CD4-positive, alpha-beta T cell treated with Interleukin-17A for 4 hours (primary cell): ENCODE measurements at regions not wholly inside any gene's neighbourhood (a gene's known extent, or its start where the extent isn't known, plus 50 kb on each side); places are given as distances from the start of the nearest gene placed in this dataset.
"Not testable (repeated sequence)": the region's sequence is repeated elsewhere in the genome, so short reads cannot be mapped to it uniquely, and the experiment has no call there.

ENCODE experiments used
- DNase-seq: peaks from one replicate; pipeline ENCODE4 v3.0.0-alpha.2; 2020; ENCODE audit warnings: mixed read lengths

GRCh38 chr3:115204475-115204874 lies 57.4 kb upstream of the ZBTB20 start:
- no peak for DNase-seq

- no peak for DNase-seq
These were observed 61.1 kb upstream of the ZBTB20 start for GRCh38 chr3:115208066-115208750.

- DNase-seq: no peak
These were observed 64.9 kb upstream of the ZBTB20 start for GRCh38 chr3:115211810-115212492.

- DNase-seq: no peak
These were observed 65.5 kb upstream of the ZBTB20 start for GRCh38 chr3:115212615-115213014.

GRCh38 chr3:115213052-115213451 lies 66.0 kb upstream of the ZBTB20 start:
- not testable (repeated sequence) for DNase-seq

GRCh38 chr3:115217292-115217677 lies 70.2 kb upstream of the ZBTB20 start:
- no peak for DNase-seq

- DNase-seq: no peak
These were observed 70.8 kb upstream of the ZBTB20 start for GRCh38 chr3:115217678-115218451.

- DNase-seq: no peak
These were observed 71.8 kb upstream of the ZBTB20 start for GRCh38 chr3:115218859-115219258.

GRCh38 chr3:115224687-115225086 lies 77.6 kb upstream of the ZBTB20 start:
- DNase-seq: no peak

GRCh38 chr3:115226844-115227445 lies 79.9 kb upstream of the ZBTB20 start:
- DNase-seq: no peak

- DNase-seq: no peak
These were observed 80.4 kb upstream of the ZBTB20 start for GRCh38 chr3:115227461-115227860.

GRCh38 chr3:115228266-115228665 lies 81.2 kb upstream of the ZBTB20 start:
- DNase-seq: no peak

GRCh38 chr3:115232167-115232566 lies 85.1 kb upstream of the ZBTB20 start:
- DNase-seq: no peak

- no peak for DNase-seq
These were observed 85.9 kb upstream of the ZBTB20 start for GRCh38 chr3:115233021-115233420.

- no peak for DNase-seq
These were observed 89.4 kb upstream of the ZBTB20 start for GRCh38 chr3:115236496-115236895.

GRCh38 chr3:115239717-115240116 lies 92.6 kb upstream of the ZBTB20 start:
- no peak for DNase-seq

GRCh38 chr3:115244350-115244749 lies 97.3 kb upstream of the ZBTB20 start:
- DNase-seq: no peak

- no peak for DNase-seq
These were observed 98.3 kb upstream of the ZBTB20 start for GRCh38 chr3:115245438-115245837.

- DNase-seq: no peak
These were observed 98.8 kb upstream of the ZBTB20 start for GRCh38 chr3:115245899-115246298.

GRCh38 chr3:115246461-115247020 lies 99.5 kb upstream of the ZBTB20 start:
- DNase-seq: no peak

- no peak for DNase-seq
These were observed 101.2 kb upstream of the ZBTB20 start for GRCh38 chr3:115248274-115248673.

- DNase-seq: no peak
These were observed 104.4 kb upstream of the ZBTB20 start for GRCh38 chr3:115251509-115251908.

GRCh38 chr3:115252679-115253078 lies 105.6 kb upstream of the ZBTB20 start:
- DNase-seq: no peak
